ENCODE measurements at regions not wholly inside any gene's neighbourhood (a gene's known extent, or its start where the extent isn't known, plus 50 kb on each side); places are given as distances from the start of the nearest gene placed in this dataset.

GRCh38 chrX:129034196-129034595 is 489.1 kb downstream of the SMARCA1 start:
- H3K4me3 ChIP-seq (ENCODE audit: low read length) = no peak overlapping the region
- 67% methylated on average over 1 of the region's 1 CpG for WGBS
- no peak overlapping the region for H3K9ac ChIP-seq (ENCODE audit: low read depth, low read length)
- no peaks in the 10 kb centered on the region for H3K9me3 ChIP-seq (ENCODE audit: insufficient read depth, low read depth, low read length)
- H3K27ac ChIP-seq (ENCODE audit: low read depth, low read length) = no peak overlapping the region
- no peaks in the 10 kb centered on the region for H3K36me3 ChIP-seq (ENCODE audit: insufficient read depth, low read length)
- H3K27me3 ChIP-seq (ENCODE audit: insufficient read depth, low read length) = no peaks in the 10 kb centered on the region
- 0 out of 2 replicates have a peak, but pooled peaks cover 5% of the 10 kb centered on the region for H3K4me1 ChIP-seq (ENCODE audit: insufficient read depth, low read length)

- Histone ChIP-seq H3K36me3 (ENCODE audit: insufficient read depth, low read length) (no peaks in the 10 kb centered on the region), H3K9ac (ENCODE audit: low read depth, low read length) (no peak overlapping the region), H3K27ac (ENCODE audit: low read depth, low read length) (no peak overlapping the region), H3K27me3 (ENCODE audit: insufficient read depth, low read length) (no peaks in the 10 kb centered on the region), H3K4me1 (ENCODE audit: insufficient read depth, low read length) (no peaks in the 10 kb centered on the region), H3K9me3 (ENCODE audit: insufficient read depth, low read depth, low read length) (no peaks in the 10 kb centered on the region), H3K4me3 (ENCODE audit: low read length) (no peak overlapping the region)
- 93% methylated on average over 5 of the region's 6 CpGs for WGBS
Measured at GRCh38 chrX:129026202-129026601, 497.1 kb downstream of the SMARCA1 start.

GRCh38 chrX:129025376-129025775 is 497.9 kb downstream of the SMARCA1 start:
- no peaks in the 10 kb centered on the region for H3K9me3 ChIP-seq (ENCODE audit: insufficient read depth, low read depth, low read length)
- no peaks in the 10 kb centered on the region for H3K4me1 ChIP-seq (ENCODE audit: insufficient read depth, low read length)
- 39% methylated on average over 4 of the region's 4 CpGs for WGBS
- H3K27me3 ChIP-seq (ENCODE audit: insufficient read depth, low read length) = no peaks in the 10 kb centered on the region
- no peak overlapping the region for H3K9ac ChIP-seq (ENCODE audit: low read depth, low read length)
- H3K36me3 ChIP-seq (ENCODE audit: insufficient read depth, low read length) = no peaks in the 10 kb centered on the region
- no peak overlapping the region for H3K27ac ChIP-seq (ENCODE audit: low read depth, low read length)
- no peak overlapping the region for H3K4me3 ChIP-seq (ENCODE audit: low read length)

- Histone ChIP-seq H3K27me3 (ENCODE audit: insufficient read depth, low read length) (no peaks in the 10 kb centered on the region), H3K9me3 (ENCODE audit: insufficient read depth, low read depth, low read length) (no peaks in the 10 kb centered on the region), H3K4me3 (ENCODE audit: low read length) (no peak overlapping the region), H3K9ac (ENCODE audit: low read depth, low read length) (no peak overlapping the region), H3K4me1 (ENCODE audit: insufficient read depth, low read length) (peaks cover 9% of the 10 kb centered on the region), H3K27ac (ENCODE audit: low read depth, low read length) (no peak overlapping the region), H3K36me3 (ENCODE audit: insufficient read depth, low read length) (no peaks in the 10 kb centered on the region)
- WGBS = 100% methylated on average over 1 of the region's 3 CpGs
Measured at GRCh38 chrX:129019412-129019811, 503.9 kb downstream of the SMARCA1 start.

GRCh38 chrX:129015381-129015780 is 507.9 kb downstream of the SMARCA1 start:
- no peak overlapping the region for H3K27ac ChIP-seq (ENCODE audit: low read depth, low read length)
- no peak overlapping the region for H3K9ac ChIP-seq (ENCODE audit: low read depth, low read length)
- H3K36me3 ChIP-seq (ENCODE audit: insufficient read depth, low read length) = no peaks in the 10 kb centered on the region
- WGBS = 100% methylated on average over 1 of the region's 1 CpG
- no peak overlapping the region for H3K4me3 ChIP-seq (ENCODE audit: low read length)
- no peaks in the 10 kb centered on the region for H3K9me3 ChIP-seq (ENCODE audit: insufficient read depth, low read depth, low read length)
- H3K27me3 ChIP-seq (ENCODE audit: insufficient read depth, low read length) = no peaks in the 10 kb centered on the region
- H3K4me1 ChIP-seq (ENCODE audit: insufficient read depth, low read length) = peaks cover 13% of the 10 kb centered on the region

- Histone ChIP-seq H3K4me1 (ENCODE audit: insufficient read depth, low read length) (peaks cover 13% of the 10 kb centered on the region), H3K4me3 (ENCODE audit: low read length) (no peak overlapping the region), H3K27me3 (ENCODE audit: insufficient read depth, low read length) (no peaks in the 10 kb centered on the region), H3K9ac (ENCODE audit: low read depth, low read length) (no peak overlapping the region), H3K27ac (ENCODE audit: low read depth, low read length) (no peak overlapping the region), H3K36me3 (ENCODE audit: insufficient read depth, low read length) (no peaks in the 10 kb centered on the region), H3K9me3 (ENCODE audit: insufficient read depth, low read depth, low read length) (no peaks in the 10 kb centered on the region)
- 52% methylated on average over 3 of the region's 3 CpGs for WGBS
Measured at GRCh38 chrX:129013574-129013973, 509.7 kb downstream of the SMARCA1 start.

GRCh38 chrX:129007631-129008030 is 515.7 kb downstream of the SMARCA1 start:
- WGBS = 93% methylated on average over 2 of the region's 3 CpGs
- Histone ChIP-seq H3K27ac (ENCODE audit: low read depth, low read length) (no peak overlapping the region), H3K9ac (ENCODE audit: low read depth, low read length) (no peak overlapping the region), H3K9me3 (ENCODE audit: insufficient read depth, low read depth, low read length) (no peaks in the 10 kb centered on the region), H3K36me3 (ENCODE audit: insufficient read depth, low read length) (no peaks in the 10 kb centered on the region), H3K4me3 (ENCODE audit: low read length) (no peak overlapping the region), H3K27me3 (ENCODE audit: insufficient read depth, low read length) (no peaks in the 10 kb centered on the region), H3K4me1 (ENCODE audit: insufficient read depth, low read length) (no peaks in the 10 kb centered on the region; the same call in 1 of the 2 replicates)

- Histone ChIP-seq H3K9me3 (ENCODE audit: insufficient read depth, low read depth, low read length) (no peaks in the 10 kb centered on the region), H3K4me1 (ENCODE audit: insufficient read depth, low read length) (no peaks in the 10 kb centered on the region; the same call in 1 of the 2 replicates), H3K36me3 (ENCODE audit: insufficient read depth, low read length) (no peaks in the 10 kb centered on the region), H3K27me3 (ENCODE audit: insufficient read depth, low read length) (no peaks in the 10 kb centered on the region), H3K27ac (ENCODE audit: low read depth, low read length) (no peak overlapping the region), H3K4me3 (ENCODE audit: low read length) (no peak overlapping the region), H3K9ac (ENCODE audit: low read depth, low read length) (no peak overlapping the region)
- WGBS = 86% methylated on average over 4 of the region's 5 CpGs
Measured at GRCh38 chrX:129006491-129006890, 516.8 kb downstream of the SMARCA1 start.

GRCh38 chrX:129000797-129001196 is 522.5 kb downstream of the SMARCA1 start:
- no CpG with 5 or more reads among the region's 1 CpG for WGBS

GRCh38 chrX:129000018-129000417 is 523.3 kb downstream of the SMARCA1 start:
- Histone ChIP-seq H3K9me3 (ENCODE audit: insufficient read depth, low read depth, low read length) (no peaks in the 10 kb centered on the region), H3K36me3 (ENCODE audit: insufficient read depth, low read length) (no peaks in the 10 kb centered on the region), H3K27me3 (ENCODE audit: insufficient read depth, low read length) (no peaks in the 10 kb centered on the region), H3K27ac (ENCODE audit: low read depth, low read length) (no peak overlapping the region), H3K4me3 (ENCODE audit: low read length) (no peak overlapping the region), H3K4me1 (ENCODE audit: insufficient read depth, low read length) (no peaks in the 10 kb centered on the region), H3K9ac (ENCODE audit: low read depth, low read length) (no peak overlapping the region)
- WGBS = 100% methylated on average over 1 of the region's 3 CpGs

More at GRCh38 chrX:129000797-129001196, 522.5 kb downstream of the SMARCA1 start:
- H3K27ac ChIP-seq (ENCODE audit: low read depth, low read length) = no peak overlapping the region
- H3K9ac ChIP-seq (ENCODE audit: low read depth, low read length) = no peak overlapping the region
- H3K4me3 ChIP-seq (ENCODE audit: low read length) = no peak overlapping the region
- H3K4me1 ChIP-seq (ENCODE audit: insufficient read depth, low read length) = no peaks in the 10 kb centered on the region
- no peaks in the 10 kb centered on the region for H3K9me3 ChIP-seq (ENCODE audit: insufficient read depth, low read depth, low read length)
- H3K27me3 ChIP-seq (ENCODE audit: insufficient read depth, low read length) = no peaks in the 10 kb centered on the region
- H3K36me3 ChIP-seq (ENCODE audit: insufficient read depth, low read length) = no peaks in the 10 kb centered on the region

GRCh38 chrX:128992107-128992971 is 531.0 kb downstream of the SMARCA1 start:
- H3K27me3 ChIP-seq (ENCODE audit: insufficient read depth, low read length) = no peaks in the 10 kb centered on the region
- H3K4me1 ChIP-seq (ENCODE audit: insufficient read depth, low read length) = no peaks in the 10 kb centered on the region

More at GRCh38 chrX:128992107-128992971, 531.0 kb downstream of the SMARCA1 start:
- H3K27ac ChIP-seq (ENCODE audit: low read depth, low read length) = no peak overlapping the region
- H3K36me3 ChIP-seq (ENCODE audit: insufficient read depth, low read length) = no peaks in the 10 kb centered on the region
- no peaks in the 10 kb centered on the region for H3K9me3 ChIP-seq (ENCODE audit: insufficient read depth, low read depth, low read length)
- no peak overlapping the region for H3K4me3 ChIP-seq (ENCODE audit: low read length)
- H3K9ac ChIP-seq (ENCODE audit: low read depth, low read length) = no peak overlapping the region
- WGBS = 92% methylated on average over 4 of the region's 4 CpGs

All from HUES64 (cell line).